Stimulated activated CD4-positive, alpha-beta T cell treated with anti-CD3 and anti-CD28 coated beads, Interleukin-15, amount 100 ng/mL, for 24 hours (primary cell): ENCODE measurements at regions not wholly inside any gene's neighbourhood (a gene's known extent, or its start where the extent isn't known, plus 50 kb on each side); places are given as distances from the start of the nearest gene placed in this dataset.

Source experiments
- DNase-seq: peaks from one replicate; pipeline ENCODE4 v3.0.0-alpha.2; 2020

- DNase-seq = no peak
Measured at GRCh38 chr19:29093553-29093908, 119.4 kb downstream of the UQCRFS1 start.

GRCh38 chr19:29092712-29093552, 120.0 kb downstream of the UQCRFS1 start:
- DNase-seq = no peak

GRCh38 chr19:29090783-29091526, 122.0 kb downstream of the UQCRFS1 start:
- no peak for DNase-seq

- no peak for DNase-seq
Measured at GRCh38 chr19:29089315-29089870, 123.6 kb downstream of the UQCRFS1 start.

GRCh38 chr19:29088761-29089160, 124.2 kb downstream of the UQCRFS1 start:
- no peak for DNase-seq

GRCh38 chr19:29086646-29087045, 126.3 kb downstream of the UQCRFS1 start:
- no peak for DNase-seq

- DNase-seq = no peak
Measured at GRCh38 chr19:29086182-29086581, 126.8 kb downstream of the UQCRFS1 start.

GRCh38 chr19:29085630-29086029, 127.3 kb downstream of the UQCRFS1 start:
- no peak for DNase-seq

- no peak for DNase-seq
Measured at GRCh38 chr19:29085206-29085605, 127.7 kb downstream of the UQCRFS1 start.

- peak; percentile 9 for DNase-seq
Measured at GRCh38 chr19:29084266-29084665, 128.7 kb downstream of the UQCRFS1 start.

- no peak for DNase-seq
Measured at GRCh38 chr19:29083863-29084262, 129.1 kb downstream of the UQCRFS1 start.

- DNase-seq = no peak
Measured at GRCh38 chr19:29079356-29080032, 133.5 kb downstream of the UQCRFS1 start.

GRCh38 chr19:29076963-29077362, 136.0 kb downstream of the UQCRFS1 start:
- DNase-seq = no peak

- DNase-seq = no peak
Measured at GRCh38 chr19:29076161-29076560, 136.8 kb downstream of the UQCRFS1 start.

- DNase-seq = no peak
Measured at GRCh38 chr19:29075149-29075548, 137.8 kb downstream of the UQCRFS1 start.

- DNase-seq = no peak
Measured at GRCh38 chr19:29074579-29074978, 138.4 kb downstream of the UQCRFS1 start.

- no peak for DNase-seq
Measured at GRCh38 chr19:29067831-29068230, 145.1 kb downstream of the UQCRFS1 start.

GRCh38 chr19:29062475-29063435, 150.2 kb downstream of the UQCRFS1 start:
- no peak for DNase-seq

- no peak for DNase-seq
Measured at GRCh38 chr19:29060813-29061364, 152.1 kb downstream of the UQCRFS1 start.

GRCh38 chr19:29056535-29056934, 156.4 kb downstream of the UQCRFS1 start:
- no peak for DNase-seq

GRCh38 chr19:29054886-29055675, 157.9 kb downstream of the UQCRFS1 start:
- DNase-seq = no peak
